Fibroblast of lung (primary cell): ENCODE measurements at regions not wholly inside any gene's neighbourhood (a gene's known extent, or its start where the extent isn't known, plus 50 kb on each side); places are given as distances from the start of the nearest gene placed in this dataset.

Source experiments
- EZH2 ChIP-seq: IDR thresholded peaks from 2 replicates; pipeline ENCODE4 v1.5.1; 2012; ENCODE audit warnings: low read length, control low read depth, mild to moderate bottlenecking; ENCODE audit errors: missing control alignments
- TF ChIP-seq, protein P1 (sequence below), 2 donors: IDR thresholded peaks in 1 of 2; conservative IDR thresholded peaks in 1 of 2; 1 replicate in 1 of 2; 2 replicates in 1 of 2; pipeline ENCODE4 v1.5.1; 2011 to 2012; ENCODE audit warnings: low read length in 2 of 2, control low read depth in 1 of 2, inconsistent platforms in 1 of 2, low read depth in 1 of 2, mild to moderate bottlenecking in 1 of 2

DNA sequence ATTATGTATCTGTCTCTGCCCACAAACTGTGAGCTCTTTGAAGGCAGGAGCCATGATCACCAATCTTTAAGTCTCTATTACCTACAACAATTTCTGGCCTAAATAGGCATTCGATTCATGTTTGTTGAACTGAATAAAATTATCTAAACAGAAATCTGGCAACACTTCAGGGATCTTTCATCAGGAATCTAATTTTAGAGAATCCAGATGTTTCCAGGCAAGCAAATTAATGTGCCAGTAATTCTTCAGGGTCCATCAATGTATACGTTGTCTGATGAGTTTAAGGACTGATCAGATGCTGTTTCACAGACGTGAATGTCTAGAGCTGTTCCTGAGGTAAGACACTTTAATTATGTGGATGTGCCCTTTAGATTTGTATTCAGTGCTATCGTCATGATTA is 524.4 kb downstream of the PTPRC start:
- TF ChIP-seq, protein P1, sequence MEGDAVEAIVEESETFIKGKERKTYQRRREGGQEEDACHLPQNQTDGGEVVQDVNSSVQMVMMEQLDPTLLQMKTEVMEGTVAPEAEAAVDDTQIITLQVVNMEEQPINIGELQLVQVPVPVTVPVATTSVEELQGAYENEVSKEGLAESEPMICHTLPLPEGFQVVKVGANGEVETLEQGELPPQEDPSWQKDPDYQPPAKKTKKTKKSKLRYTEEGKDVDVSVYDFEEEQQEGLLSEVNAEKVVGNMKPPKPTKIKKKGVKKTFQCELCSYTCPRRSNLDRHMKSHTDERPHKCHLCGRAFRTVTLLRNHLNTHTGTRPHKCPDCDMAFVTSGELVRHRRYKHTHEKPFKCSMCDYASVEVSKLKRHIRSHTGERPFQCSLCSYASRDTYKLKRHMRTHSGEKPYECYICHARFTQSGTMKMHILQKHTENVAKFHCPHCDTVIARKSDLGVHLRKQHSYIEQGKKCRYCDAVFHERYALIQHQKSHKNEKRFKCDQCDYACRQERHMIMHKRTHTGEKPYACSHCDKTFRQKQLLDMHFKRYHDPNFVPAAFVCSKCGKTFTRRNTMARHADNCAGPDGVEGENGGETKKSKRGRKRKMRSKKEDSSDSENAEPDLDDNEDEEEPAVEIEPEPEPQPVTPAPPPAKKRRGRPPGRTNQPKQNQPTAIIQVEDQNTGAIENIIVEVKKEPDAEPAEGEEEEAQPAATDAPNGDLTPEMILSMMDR (conservative IDR thresholded peaks at IDR 0.05 in 1 of 2, IDR thresholded peaks at IDR 0.05 in 1 of 2; ENCODE audit: low read depth in 1 of 2, low read length in 2 of 2): no peak
- TF ChIP-seq EZH2: no peak
